Body of pancreas (tissue), 4 donors: ENCODE measurements at regions not wholly inside any gene's neighbourhood (a gene's known extent, or its start where the extent isn't known, plus 50 kb on each side); places are given as distances from the start of the nearest gene placed in this dataset.

ENCODE experiments used
- POLR2A ChIP-seq, 3 donors: fragments of 450-650 bp; IDR thresholded peaks; one replicate each; pipeline ENCODE4 v1.6.1; 2016; ENCODE audit warnings: antibody characterized with exemption in 3 of 3, mild to moderate bottlenecking in 2 of 3
- TF ChIP-seq, protein P1 (sequence below), 7 experiments: fragments of 450-650 bp in 4 of 7; fragments of 200-600 bp in 3 of 7; sonication (generic) in 3 of 7; IDR thresholded peaks; one replicate each; pipeline ENCODE4 v1.5.1; 2016 to 2019; ENCODE audit warnings: antibody characterized with exemption in 7 of 7

- TF ChIP-seq, protein P1, sequence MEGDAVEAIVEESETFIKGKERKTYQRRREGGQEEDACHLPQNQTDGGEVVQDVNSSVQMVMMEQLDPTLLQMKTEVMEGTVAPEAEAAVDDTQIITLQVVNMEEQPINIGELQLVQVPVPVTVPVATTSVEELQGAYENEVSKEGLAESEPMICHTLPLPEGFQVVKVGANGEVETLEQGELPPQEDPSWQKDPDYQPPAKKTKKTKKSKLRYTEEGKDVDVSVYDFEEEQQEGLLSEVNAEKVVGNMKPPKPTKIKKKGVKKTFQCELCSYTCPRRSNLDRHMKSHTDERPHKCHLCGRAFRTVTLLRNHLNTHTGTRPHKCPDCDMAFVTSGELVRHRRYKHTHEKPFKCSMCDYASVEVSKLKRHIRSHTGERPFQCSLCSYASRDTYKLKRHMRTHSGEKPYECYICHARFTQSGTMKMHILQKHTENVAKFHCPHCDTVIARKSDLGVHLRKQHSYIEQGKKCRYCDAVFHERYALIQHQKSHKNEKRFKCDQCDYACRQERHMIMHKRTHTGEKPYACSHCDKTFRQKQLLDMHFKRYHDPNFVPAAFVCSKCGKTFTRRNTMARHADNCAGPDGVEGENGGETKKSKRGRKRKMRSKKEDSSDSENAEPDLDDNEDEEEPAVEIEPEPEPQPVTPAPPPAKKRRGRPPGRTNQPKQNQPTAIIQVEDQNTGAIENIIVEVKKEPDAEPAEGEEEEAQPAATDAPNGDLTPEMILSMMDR (IDR thresholded peaks at IDR 0.05): no peak
- no peak for TF ChIP-seq POLR2A (IDR thresholded peaks at IDR 0.05)
Measured at GRCh38 chr21:16004523-16004922, 274.7 kb downstream of the USP25 start.
